Left colon (tissue), 2 donors: ENCODE measurements at regions not wholly inside any gene's neighbourhood (a gene's known extent, or its start where the extent isn't known, plus 50 kb on each side); places are given as distances from the start of the nearest gene placed in this dataset.
"Not testable (repeated sequence)": the region's sequence is repeated elsewhere in the genome, so short reads cannot be mapped to it uniquely, and the experiment has no call there.

ENCODE experiments used
- ATAC-seq: fragments of 200-7000 bp; cut with Tn5 transposase; one replicate; pipeline ENCODE4 v1.9.1; 2020; ENCODE audit warnings: mild to moderate bottlenecking, moderate library complexity
- DNase-seq, 2 donors: peaks; one replicate each; pipeline ENCODE4 v3.0.0-alpha.2; 2020
- intact Hi-C, 2 donors: fragments of 100-400 bp; cut with DNase I in 1 of 2; cut with micrococcal nuclease in 1 of 2; formaldehyde crosslinking; loops; one replicate each; pipeline versions ENCODE4 v1.11.2 to v1.14.0; 2022; cut with DNase I, micrococcal nuclease
- donor health status: DM: no; HTN: no; CAD: no.
- donor health status: DM: yes; HTN: yes; CAD: no.

GRCh38 chr2:130289780-130290179 is 52.9 kb upstream of the IMP4 start:
- intact Hi-C loops, result no loop called here

DNA sequence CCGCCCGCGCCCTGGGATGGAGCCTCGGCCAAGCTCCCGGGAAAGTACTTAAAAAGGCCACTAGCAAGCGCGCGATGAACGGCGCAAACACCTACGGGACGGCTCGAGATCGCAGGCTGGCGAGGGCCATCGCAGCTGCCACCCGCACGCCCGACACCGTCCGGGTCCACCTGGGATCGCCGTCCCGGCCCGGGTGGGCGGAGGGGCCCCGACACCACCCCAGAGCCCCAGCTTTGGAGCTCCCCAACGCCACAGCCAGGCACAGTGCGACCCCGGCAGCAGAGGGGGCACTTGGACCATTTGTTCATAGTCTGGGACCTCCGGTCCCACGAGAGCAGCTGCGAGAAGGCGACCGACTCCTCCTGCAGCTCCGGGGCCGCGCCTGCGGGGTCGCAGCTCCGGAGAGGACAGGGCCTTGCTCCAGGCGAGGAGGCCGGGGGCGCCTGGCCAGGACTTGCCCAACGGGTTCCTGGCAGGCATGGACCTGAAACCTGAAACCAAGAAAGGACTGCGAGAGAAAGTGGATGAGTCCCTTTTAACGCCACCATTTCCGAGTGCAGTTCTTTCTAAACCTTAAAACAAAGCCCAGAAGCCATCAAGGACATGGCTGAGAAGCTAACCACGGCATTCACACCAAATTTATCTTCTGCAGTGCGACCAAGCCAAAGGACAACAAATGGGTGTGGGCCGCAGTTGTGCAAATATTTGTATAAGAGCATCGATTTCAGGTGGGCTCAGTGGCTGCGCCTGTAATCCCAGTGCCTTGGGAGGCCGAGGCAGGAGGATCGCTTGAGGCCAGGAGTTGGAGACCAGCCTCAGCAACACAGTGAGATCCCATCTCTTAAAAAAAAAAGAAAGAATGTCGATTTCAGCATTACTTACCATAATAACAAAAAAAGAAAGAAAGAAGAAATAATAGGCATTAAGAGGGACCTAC is 54.0 kb upstream of the IMP4 start:
- intact Hi-C loops, result no loop called here
- DNase-seq, result no peak

More at GRCh38 chr2:130289780-130290179, 52.9 kb upstream of the IMP4 start:
- no peak for ATAC-seq
- DNase-seq, result no peak

GRCh38 chr2:130287656-130288026 is 55.1 kb upstream of the IMP4 start:
- ATAC-seq (no peak), DNase-seq (no peak)
- intact Hi-C loops, result no loop called here

More for the DNA sequence above, 54.0 kb upstream of the IMP4 start:
- ATAC-seq, result peak; percentile 64

DNA sequence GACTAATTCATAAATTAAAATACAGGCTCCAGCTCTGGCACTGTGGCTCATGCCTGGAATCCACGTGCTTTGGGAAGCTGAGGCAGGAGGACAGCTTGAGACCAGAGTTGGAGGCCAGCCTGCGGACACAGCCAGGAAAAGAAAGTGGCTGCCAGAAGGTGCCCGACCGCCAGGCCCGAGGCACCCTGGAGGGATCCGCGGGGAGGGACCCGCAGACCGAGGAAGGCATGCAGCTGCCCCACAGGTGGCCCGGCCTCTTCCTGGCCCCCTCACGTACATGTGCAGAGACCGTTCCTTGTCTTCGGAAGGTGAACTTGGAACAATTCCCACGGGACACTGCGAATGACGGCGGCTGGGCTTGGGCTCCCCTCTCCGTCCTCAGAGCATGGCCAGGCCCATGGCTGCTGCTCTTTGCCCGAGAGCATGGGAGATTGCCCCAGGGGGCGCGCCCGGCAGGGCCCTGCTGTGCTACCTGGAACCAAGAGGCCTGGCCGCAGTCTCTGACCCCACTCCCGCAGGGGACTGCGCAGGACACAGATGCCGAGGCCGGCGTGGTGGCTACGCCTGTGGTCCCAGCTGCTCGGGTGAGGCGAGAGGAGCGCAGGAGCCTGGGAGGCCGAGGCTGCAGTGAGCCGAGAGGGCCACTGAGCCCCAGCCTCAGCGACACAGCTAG is 55.6 kb upstream of the IMP4 start:
- no peak for ATAC-seq
- intact Hi-C loops, result no loop called here
- DNase-seq, result no peak

- peak; percentile 94 for ATAC-seq
- DNase-seq, result peak; percentile 47 to 56
- intact Hi-C loops, result not testable (repeated sequence)
Measured at GRCh38 chr2:130283341-130283869, 59.3 kb upstream of the IMP4 start.

DNA sequence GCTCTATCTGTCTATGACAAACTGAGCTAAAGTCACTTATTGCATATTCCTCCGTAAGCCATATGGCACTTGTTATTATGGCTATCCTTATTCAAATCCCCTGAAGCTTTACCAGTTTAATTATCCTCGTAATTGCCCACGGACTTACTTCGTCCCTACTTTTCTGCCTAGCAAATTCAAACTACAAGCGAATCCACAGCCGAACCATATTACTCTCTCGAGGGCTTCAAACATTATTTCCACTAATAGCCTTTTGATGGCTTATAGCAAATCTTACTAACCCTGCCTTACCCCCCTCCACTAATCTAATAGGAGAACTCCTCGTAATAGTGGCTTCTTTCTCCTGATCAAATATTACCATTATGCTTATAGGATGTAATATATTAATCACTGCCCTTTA is 63.1 kb upstream of the IMP4 start:
- intact Hi-C loops, DNase-seq, ATAC-seq: not testable (repeated sequence)

DNA sequence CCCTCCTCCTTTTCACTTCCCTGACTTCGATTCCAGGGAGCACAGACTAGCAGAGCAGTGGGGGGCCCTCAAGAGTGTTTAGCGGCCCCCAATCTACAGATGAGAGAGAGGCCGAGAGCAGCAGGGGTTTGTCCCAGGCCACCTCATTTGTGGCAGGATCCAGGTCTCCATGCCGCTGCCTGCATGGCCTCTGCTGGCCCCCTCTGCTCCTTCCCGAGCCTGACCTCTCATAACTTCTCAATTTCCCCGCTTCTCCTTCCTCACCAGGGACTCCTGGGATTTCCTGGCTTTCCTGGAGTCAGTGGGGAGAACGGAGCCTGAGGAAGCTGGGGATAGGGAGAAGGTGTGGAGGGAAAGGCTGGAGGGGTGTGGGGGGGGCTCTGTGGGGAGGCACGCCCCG is 70.1 kb upstream of the TUBA3E start:
- ATAC-seq, DNase-seq, intact Hi-C loops: not testable (repeated sequence)

DNA sequence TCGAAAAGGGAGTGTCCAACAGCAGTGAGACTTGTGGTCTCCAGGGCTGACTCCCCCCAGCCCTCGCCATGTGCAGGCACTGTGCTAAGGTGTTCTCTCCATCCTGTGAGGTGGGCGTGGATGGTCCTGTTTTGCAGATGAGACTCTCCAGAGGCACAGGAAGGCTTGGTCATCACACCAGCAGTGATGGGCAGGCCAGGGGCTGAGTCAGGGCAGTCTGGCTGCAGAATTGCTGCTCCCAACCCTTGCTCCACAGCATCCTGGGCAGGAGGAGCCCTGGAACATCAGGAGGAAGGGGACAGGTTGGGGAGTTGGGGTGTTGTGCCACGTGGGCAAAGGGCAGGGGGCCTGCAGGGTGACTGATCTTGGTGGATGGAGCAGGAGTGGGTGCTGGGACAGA is 69.3 kb upstream of the TUBA3E start:
- intact Hi-C loops, DNase-seq, ATAC-seq: not testable (repeated sequence)

GRCh38 chr2:130266836-130267235 is 68.6 kb upstream of the TUBA3E start:
- DNase-seq, ATAC-seq, intact Hi-C loops: not testable (repeated sequence)

DNA sequence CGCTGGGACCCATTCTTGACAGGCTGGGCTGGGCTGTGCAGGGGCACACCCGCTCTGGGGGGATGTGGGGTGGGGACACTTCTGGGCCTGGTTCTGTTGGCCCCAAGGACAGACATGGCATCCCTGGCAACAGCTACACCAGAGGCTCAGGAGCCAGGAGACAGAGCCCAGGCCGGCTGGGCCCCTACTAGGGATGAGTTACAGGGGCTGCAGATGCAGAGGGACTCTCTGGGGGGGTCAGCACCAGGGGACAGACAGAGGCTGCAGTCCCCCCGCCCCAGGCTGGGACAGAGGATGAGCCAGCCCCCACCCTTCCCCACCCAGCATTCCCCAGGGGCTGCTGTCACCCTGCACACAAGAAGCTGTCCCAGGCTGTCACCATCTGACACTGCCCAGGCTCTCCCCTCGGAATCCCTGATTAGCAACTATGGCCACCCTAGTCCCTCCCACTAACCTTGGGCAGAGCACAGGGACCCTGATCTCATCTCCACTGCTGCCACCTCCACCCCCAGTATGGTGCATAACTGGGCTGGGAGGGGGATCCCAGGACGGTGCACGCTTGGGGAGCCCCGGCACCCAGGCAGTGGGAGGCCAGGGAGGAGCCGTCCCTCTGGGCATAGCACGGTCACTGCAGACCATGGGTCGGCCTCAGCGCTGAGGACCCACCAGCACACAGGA is 67.5 kb upstream of the TUBA3E start:
- ATAC-seq, intact Hi-C loops, DNase-seq: not testable (repeated sequence)

DNA sequence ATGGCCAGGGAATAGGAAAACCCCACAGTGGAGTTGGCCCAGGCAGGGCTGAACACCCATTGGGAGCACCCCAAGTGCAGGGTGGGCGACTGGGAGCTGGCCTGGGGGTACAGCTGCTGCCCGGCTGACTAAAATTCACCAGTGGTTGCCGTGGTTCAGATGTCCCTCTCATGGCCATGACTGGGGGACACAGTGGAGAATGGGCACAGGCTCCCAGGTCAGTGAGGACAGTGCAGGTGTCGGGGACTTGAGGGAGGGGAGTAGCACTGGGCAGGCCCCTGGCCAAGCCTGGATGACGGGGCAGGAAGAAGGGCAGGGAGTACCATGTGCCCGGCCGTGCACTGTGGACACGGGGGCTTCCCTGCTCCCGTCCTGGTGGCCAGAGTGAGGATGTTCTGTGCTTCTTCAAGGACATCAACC is 66.7 kb upstream of the TUBA3E start:
- ATAC-seq, intact Hi-C loops: not testable (repeated sequence)

DNA sequence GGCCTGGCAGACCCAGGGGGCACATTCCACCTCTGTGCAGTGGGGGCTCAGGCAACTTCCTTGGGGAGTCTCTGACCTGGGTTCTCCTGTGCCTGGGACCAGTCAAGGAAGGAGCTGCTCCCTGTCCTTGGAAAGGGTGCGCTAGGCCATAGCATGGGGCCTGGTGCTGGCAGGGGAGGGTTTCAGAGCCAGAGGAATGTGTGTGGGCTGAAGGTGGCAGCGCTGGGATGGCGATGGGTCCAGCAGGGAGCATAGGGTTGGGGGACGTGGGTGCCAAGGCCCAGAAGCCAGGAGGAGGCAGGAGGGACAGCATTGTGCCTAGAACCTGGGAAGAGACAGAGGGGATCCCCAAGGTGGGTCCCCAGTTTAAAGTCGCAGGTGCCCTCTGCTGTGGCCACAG is 66.3 kb upstream of the TUBA3E start:
- ATAC-seq, result no peak
- DNase-seq, result no peak
- intact Hi-C loops, result no loop called here

More for the DNA sequence above, 66.7 kb upstream of the TUBA3E start:
- not testable (repeated sequence) for DNase-seq

DNA sequence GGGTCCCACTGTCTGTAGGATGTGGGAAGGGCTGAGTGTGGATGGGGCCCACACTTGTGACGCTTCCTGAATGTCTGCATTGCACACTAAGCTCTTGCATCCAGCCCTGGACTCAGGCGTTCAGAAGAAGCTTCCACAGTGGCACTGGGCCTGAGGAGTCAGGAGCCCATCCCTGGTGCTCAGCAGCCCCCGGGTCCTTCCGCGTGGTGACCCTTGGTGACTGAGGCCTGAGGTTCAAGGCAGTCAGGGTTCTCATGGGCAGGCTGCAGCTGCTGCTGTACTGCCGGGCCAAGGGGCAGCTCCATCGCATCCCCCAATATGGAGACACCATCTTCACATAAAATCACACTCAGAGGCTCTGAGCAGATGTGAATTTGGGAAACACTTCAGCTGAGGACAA is 65.8 kb upstream of the TUBA3E start:
- DNase-seq, result no peak
- ATAC-seq, result no peak
- intact Hi-C loops, result no loop called here

DNA sequence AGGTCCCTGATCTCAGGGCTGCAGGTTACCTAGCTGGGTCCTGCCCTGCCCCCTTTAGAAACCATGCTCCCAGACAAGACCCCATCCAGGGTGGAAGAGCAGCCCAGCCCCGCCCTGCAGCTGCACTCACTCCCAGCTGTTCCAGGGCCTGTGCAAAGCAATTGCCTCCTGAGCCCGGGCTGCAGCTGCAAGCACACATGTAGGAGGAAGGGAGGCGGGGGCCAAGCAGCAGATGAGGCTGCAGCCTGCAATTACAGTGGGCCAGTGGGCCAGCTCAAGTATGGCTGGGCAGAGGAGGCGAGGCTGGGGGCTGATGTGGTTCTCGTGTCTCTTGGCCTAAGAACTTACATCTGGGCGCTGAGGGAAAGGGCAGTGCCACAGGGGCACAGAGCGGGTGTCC is 65.4 kb upstream of the TUBA3E start:
- no peak for ATAC-seq
- no peak for DNase-seq
- intact Hi-C loops, result no loop called here

DNA sequence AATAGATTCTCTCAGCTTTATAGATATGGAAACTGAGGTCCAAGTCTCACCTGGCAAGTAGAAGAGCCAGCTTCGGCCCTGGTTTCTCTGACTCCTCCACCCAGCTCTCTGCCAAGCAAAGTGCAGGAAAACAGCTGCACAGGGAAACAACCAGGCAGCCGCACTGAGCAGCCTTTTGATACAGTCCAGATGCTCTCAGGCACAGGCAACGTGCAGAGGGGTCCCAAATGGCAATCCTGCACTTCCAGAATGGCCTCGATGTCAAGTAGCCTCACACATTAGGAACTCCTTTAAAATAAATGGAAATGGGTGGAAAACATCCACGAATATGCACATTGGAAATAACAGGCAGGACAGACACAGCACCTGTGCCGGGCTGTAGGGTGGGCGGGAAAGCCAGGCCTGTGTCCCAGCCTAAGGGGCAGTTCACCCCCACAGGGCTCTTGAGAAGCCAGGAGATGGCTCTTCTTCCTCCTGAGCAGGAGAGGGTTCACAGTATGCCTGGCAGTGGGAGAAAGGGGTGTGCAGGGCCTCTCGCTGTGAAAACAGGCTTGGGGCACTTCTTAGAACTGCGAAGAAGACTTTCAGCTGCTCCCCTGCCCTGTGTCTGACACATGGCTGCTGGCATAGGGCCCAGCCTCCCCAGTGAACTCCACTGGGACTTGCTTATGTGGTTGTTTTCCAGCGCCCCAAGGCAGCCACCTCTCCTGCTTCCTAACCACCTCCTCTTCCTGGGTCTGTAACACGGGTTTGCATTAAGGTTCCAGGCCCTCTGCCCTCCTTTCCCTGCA is 63.9 kb upstream of the TUBA3E start:
- intact Hi-C loops, result no loop called here
- DNase-seq, result no peak
- ATAC-seq, result no peak

DNA sequence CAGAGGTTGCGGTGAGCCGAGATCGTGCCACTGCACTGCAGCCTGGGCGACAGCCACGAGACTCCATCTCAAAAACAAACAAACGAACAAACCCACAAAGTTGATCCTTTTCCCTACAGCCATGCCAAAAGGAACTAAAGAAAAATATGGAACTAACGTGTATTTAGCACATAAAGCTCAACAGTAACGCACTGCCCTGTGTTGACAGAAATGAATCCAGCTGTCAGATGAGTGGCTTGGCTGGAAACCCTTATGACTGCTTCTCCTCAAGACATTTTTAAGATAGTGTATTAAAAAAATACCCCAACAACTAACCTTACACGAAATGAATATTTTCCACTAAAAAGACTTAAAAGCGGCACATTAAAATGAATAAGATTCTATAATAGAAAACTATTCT is 62.9 kb upstream of the TUBA3E start:
- DNase-seq (no peak), ATAC-seq (no peak)
- intact Hi-C loops, result no loop called here

GRCh38 chr2:130259594-130259993 is 61.4 kb upstream of the TUBA3E start:
- ATAC-seq (no peak), DNase-seq (no peak)
- intact Hi-C loops, result no loop called here

DNA sequence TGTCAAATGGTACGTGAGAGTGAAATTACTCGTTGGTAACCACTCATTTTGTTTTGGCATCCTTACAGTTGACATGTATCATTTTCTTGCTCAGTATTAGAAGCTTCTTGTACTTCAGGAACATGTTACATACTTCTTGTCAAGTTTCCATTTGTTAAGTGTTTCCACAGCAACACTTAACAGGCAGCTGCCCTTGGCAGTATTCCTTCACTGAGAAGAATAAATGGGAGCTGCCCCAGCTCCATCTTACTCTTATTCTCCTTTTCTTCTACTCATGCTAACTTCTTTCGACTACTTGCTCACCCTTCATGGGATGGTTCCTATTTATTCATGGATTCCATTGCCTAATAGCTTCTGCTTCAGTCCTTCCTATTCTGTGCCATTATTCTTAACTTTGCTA is 60.1 kb upstream of the TUBA3E start:
- DNase-seq, result no peak
- intact Hi-C loops, result no loop called here
- no peak for ATAC-seq
